ENCODE measurements at regions not wholly inside any gene's neighbourhood (a gene's known extent, or its start where the extent isn't known, plus 50 kb on each side); places are given as distances from the start of the nearest gene placed in this dataset.

DNA sequence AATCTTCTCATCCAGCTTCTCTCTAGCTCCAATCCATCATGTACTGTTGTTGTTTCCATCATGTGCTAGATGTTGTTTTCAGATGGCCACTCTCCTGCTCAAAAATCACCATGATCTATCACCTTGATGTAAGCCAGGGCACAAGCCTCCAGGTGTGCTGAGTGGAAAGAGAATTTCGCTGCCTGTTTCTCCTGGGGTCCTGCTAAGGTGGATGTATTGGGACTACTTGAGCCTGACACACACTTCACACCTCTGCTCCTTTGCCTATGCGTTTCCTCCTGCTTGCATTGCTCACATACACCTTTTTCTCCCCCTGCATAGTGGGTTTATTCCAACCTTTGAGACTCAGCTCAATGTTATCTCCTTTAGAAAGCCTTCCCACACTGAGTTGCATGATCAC, 287.6 kb downstream of the CYRIA start:
- H3K9me3 ChIP-seq (ENCODE audit: insufficient read depth, low read depth, low read length): no peaks in the 10 kb centered on the region
- no peak overlapping the region for H3K4me3 ChIP-seq (ENCODE audit: low read length)
- H3K4me1 ChIP-seq (ENCODE audit: insufficient read depth, low read length): no peaks in the 10 kb centered on the region
- no peak overlapping the region for H3K27ac ChIP-seq (ENCODE audit: low read depth, low read length)
- no peaks in the 10 kb centered on the region for H3K36me3 ChIP-seq (ENCODE audit: insufficient read depth, low read length)
- 87% methylated on average over 2 of the region's 2 CpGs for WGBS
- H3K9ac ChIP-seq (ENCODE audit: low read depth, low read length): no peak overlapping the region
- H3K27me3 ChIP-seq (ENCODE audit: insufficient read depth, low read length): no peaks in the 10 kb centered on the region

DNA sequence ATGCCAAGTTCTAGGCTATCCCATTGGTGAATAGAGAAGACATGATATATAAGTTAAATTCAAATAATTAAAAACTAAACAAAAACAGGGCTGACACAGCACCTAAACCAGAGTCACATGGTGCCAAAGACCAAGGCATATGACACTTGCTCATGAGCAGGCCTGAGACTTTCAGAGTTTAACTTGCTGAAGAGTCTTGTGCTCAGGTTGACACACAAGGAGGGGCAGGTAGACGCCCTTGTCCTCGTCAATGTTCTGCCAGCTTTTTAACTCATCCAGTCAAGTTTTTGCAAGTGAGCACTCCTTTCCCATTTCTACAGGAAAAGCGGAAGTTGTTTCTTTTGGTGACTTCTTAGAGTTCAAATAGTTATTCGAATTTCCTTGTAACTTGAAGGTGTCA, 289.7 kb downstream of the CYRIA start:
- Histone ChIP-seq H3K4me1 (ENCODE audit: insufficient read depth, low read length) (no peaks in the 10 kb centered on the region), H3K36me3 (ENCODE audit: insufficient read depth, low read length) (no peaks in the 10 kb centered on the region), H3K27me3 (ENCODE audit: insufficient read depth, low read length) (no peaks in the 10 kb centered on the region), H3K9ac (ENCODE audit: low read depth, low read length) (no peak overlapping the region), H3K27ac (ENCODE audit: low read depth, low read length) (no peak overlapping the region), H3K4me3 (ENCODE audit: low read length) (no peak overlapping the region), H3K9me3 (ENCODE audit: insufficient read depth, low read depth, low read length) (no peaks in the 10 kb centered on the region)
- WGBS: 93% methylated on average over 3 of the region's 4 CpGs

DNA sequence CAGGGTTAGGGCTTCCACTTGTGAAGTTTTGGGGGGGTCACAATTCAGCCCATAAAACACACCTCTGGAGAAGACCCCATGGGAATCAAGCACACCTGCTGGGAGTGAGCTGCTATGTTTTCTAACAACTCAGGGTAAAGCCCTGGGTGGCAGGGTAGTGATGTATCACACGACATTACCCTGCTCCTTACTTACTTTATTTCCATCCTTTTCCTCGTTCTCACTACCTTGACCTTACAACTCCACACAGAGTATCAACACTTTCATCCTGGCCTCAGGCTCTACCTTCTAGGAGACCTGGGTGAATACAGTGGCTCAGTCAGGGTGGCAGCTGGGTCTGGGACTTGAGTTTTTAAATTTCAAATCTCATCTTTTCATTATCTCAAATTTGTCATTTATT, 290.3 kb downstream of the CYRIA start:
- WGBS: 86% methylated on average over 2 of the region's 2 CpGs

DNA sequence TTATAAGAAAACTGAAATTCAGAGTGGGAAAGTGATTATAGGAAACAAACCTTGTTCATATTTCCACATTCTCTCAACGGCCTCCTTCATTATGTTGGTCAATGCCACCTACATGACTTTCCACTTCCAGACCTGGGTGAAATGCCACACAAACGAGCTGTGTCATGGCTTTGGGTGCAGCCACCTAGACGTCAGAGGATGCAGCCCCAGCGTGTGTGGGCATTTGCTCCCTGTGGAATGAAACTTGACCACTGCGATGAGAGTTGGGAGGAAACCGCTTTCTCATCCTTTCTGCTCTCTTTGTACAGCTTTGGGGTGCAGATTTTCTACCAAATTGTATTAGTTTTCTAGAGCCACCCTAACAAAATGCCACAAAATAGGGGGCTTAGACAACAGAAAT, 291.0 kb downstream of the CYRIA start:
- H3K4me1 ChIP-seq (ENCODE audit: insufficient read depth, low read length): no peaks in the 10 kb centered on the region
- H3K27ac ChIP-seq (ENCODE audit: low read depth, low read length): no peak overlapping the region
- no peaks in the 10 kb centered on the region for H3K27me3 ChIP-seq (ENCODE audit: insufficient read depth, low read length)
- no peaks in the 10 kb centered on the region for H3K9me3 ChIP-seq (ENCODE audit: insufficient read depth, low read depth, low read length)
- no peaks in the 10 kb centered on the region for H3K36me3 ChIP-seq (ENCODE audit: insufficient read depth, low read length)
- WGBS: 94% methylated on average over 6 of the region's 6 CpGs
- no peak overlapping the region for H3K9ac ChIP-seq (ENCODE audit: low read depth, low read length)
- H3K4me3 ChIP-seq (ENCODE audit: low read length): no peak overlapping the region

More for the DNA sequence above, 290.3 kb downstream of the CYRIA start:
- Histone ChIP-seq H3K27ac (ENCODE audit: low read depth, low read length) (no peak overlapping the region), H3K27me3 (ENCODE audit: insufficient read depth, low read length) (no peaks in the 10 kb centered on the region), H3K9me3 (ENCODE audit: insufficient read depth, low read depth, low read length) (no peaks in the 10 kb centered on the region), H3K4me1 (ENCODE audit: insufficient read depth, low read length) (no peaks in the 10 kb centered on the region), H3K4me3 (ENCODE audit: low read length) (no peak overlapping the region), H3K9ac (ENCODE audit: low read depth, low read length) (no peak overlapping the region), H3K36me3 (ENCODE audit: insufficient read depth, low read length) (no peaks in the 10 kb centered on the region)

DNA sequence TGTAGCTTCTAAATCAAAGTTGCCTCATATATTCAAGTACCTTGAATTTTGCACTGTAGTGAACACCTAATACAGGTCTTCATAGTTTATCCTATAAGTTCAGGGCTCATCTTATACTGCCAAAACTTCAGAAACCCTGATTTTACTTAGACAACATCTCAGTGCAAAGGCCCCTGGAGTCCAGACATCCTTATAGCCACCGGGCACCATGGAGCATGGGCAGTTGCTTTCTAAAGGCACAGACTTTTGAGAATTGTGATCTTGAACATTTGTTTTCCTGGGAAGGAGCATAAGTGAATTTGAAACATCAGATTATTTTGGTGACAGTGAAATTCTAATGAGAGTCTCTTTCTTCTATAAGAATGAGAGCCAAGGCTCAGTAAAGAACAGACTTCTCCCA, 292.3 kb downstream of the CYRIA start:
- 94% methylated on average over 1 of the region's 1 CpG for WGBS
- no peaks in the 10 kb centered on the region for H3K4me1 ChIP-seq (ENCODE audit: insufficient read depth, low read length)
- H3K9me3 ChIP-seq (ENCODE audit: insufficient read depth, low read depth, low read length): no peaks in the 10 kb centered on the region
- H3K27ac ChIP-seq (ENCODE audit: low read depth, low read length): no peak overlapping the region
- H3K9ac ChIP-seq (ENCODE audit: low read depth, low read length): no peak overlapping the region
- H3K27me3 ChIP-seq (ENCODE audit: insufficient read depth, low read length): no peaks in the 10 kb centered on the region
- no peak overlapping the region for H3K4me3 ChIP-seq (ENCODE audit: low read length)
- H3K36me3 ChIP-seq (ENCODE audit: insufficient read depth, low read length): no peaks in the 10 kb centered on the region

DNA sequence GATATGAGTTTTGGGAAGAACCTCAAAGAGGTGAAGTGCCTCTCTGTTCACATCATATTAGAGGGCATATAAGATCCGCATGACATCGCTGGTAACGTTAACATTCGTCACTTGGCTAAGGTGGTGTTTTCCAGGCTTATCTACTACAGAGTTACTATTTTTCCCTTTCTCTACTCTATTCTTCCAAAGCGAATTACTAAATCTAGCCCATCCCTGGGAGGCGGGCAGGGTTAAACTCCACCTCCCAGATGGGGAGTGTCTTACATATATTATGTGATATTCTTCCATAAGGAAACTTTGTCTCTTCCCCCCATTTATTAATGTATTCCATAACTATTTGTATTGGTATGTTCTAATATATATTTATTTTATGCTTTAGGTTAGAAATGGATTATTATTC, 293.9 kb downstream of the CYRIA start:
- Histone ChIP-seq H3K9ac (ENCODE audit: low read depth, low read length) (no peak overlapping the region), H3K9me3 (ENCODE audit: insufficient read depth, low read depth, low read length) (no peaks in the 10 kb centered on the region), H3K4me1 (ENCODE audit: insufficient read depth, low read length) (no peaks in the 10 kb centered on the region), H3K4me3 (ENCODE audit: low read length) (no peak overlapping the region), H3K27ac (ENCODE audit: low read depth, low read length) (no peak overlapping the region), H3K27me3 (ENCODE audit: insufficient read depth, low read length) (no peaks in the 10 kb centered on the region), H3K36me3 (ENCODE audit: insufficient read depth, low read length) (no peaks in the 10 kb centered on the region)
- WGBS: 94% methylated on average over 5 of the region's 6 CpGs

DNA sequence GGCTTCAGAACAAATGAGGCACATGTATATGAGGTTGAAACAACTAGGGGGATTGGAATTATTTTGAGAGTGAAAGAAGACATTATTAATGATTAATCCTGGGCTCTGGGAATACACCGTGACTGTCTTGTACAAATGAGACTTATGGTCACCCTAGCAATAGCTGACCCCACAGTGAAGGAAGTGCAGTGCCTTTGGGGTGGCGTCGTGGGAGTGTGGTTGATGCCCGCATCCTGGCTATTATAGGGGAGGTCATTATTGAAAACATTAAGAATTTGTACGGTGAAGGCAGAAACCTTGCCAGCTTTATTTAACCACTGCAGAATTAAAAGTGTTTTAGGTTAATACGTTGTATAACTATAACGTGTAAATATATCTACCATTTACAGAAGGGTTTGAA, 296.7 kb downstream of the CYRIA start:
- Histone ChIP-seq H3K9ac (ENCODE audit: low read depth, low read length) (no peak overlapping the region), H3K27ac (ENCODE audit: low read depth, low read length) (no peak overlapping the region), H3K4me3 (ENCODE audit: low read length) (no peak overlapping the region), H3K36me3 (ENCODE audit: insufficient read depth, low read length) (no peaks in the 10 kb centered on the region), H3K4me1 (ENCODE audit: insufficient read depth, low read length) (no peaks in the 10 kb centered on the region), H3K27me3 (ENCODE audit: insufficient read depth, low read length) (no peaks in the 10 kb centered on the region), H3K9me3 (ENCODE audit: insufficient read depth, low read depth, low read length) (no peaks in the 10 kb centered on the region)
- 92% methylated on average over 5 of the region's 7 CpGs for WGBS

DNA sequence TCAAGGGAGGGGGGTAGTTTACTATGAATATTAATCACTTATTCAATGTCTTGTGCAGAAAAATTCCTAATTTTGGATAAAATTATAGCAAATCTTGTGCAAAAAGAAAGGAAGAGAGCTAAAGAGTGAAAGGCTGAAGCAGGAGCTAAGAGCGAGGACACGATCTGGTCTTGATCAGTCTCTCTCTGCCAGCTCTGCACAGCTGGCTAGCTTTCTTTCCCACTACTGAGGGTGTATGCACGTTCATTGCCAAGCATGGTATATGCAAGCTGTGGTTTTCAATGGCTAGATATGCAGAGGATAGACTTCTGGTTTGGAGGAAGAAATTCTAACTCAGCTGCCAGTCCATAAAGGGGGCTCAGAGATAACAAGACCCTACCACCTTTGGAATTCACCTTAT, 297.3 kb downstream of the CYRIA start:
- 87% methylated on average over 3 of the region's 3 CpGs for WGBS
- Histone ChIP-seq H3K36me3 (ENCODE audit: insufficient read depth, low read length) (no peaks in the 10 kb centered on the region), H3K9ac (ENCODE audit: low read depth, low read length) (no peak overlapping the region), H3K27me3 (ENCODE audit: insufficient read depth, low read length) (no peaks in the 10 kb centered on the region), H3K4me1 (ENCODE audit: insufficient read depth, low read length) (no peaks in the 10 kb centered on the region), H3K4me3 (ENCODE audit: low read length) (no peak overlapping the region), H3K27ac (ENCODE audit: low read depth, low read length) (no peak overlapping the region), H3K9me3 (ENCODE audit: insufficient read depth, low read depth, low read length) (no peaks in the 10 kb centered on the region)

DNA sequence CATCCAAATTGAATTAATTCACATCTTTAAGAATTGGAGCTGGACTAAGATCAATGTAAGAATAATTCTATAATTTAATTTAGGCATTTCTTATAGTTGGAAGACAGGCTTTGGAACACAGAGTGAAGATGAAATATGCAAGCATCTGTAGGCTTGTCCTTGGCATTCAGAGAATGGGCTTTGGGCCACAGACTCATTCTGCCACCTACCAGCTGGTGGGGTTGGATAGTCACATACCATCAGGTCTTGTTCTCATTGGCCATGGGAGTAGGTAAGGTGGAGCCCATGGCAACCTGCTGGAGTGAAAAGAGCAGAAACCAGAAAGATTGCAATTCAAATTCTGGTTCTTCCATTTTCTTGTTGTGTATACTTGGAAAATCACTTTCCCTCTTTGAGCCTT, 300.3 kb downstream of the CYRIA start:
- no peaks in the 10 kb centered on the region for H3K27me3 ChIP-seq (ENCODE audit: insufficient read depth, low read length)
- no peak overlapping the region for H3K9ac ChIP-seq (ENCODE audit: low read depth, low read length)
- H3K9me3 ChIP-seq (ENCODE audit: insufficient read depth, low read depth, low read length): no peaks in the 10 kb centered on the region
- no peaks in the 10 kb centered on the region for H3K36me3 ChIP-seq (ENCODE audit: insufficient read depth, low read length)
- no peak overlapping the region for H3K27ac ChIP-seq (ENCODE audit: low read depth, low read length)
- no peaks in the 10 kb centered on the region for H3K4me1 ChIP-seq (ENCODE audit: insufficient read depth, low read length)
- no peak overlapping the region for H3K4me3 ChIP-seq (ENCODE audit: low read length)

DNA sequence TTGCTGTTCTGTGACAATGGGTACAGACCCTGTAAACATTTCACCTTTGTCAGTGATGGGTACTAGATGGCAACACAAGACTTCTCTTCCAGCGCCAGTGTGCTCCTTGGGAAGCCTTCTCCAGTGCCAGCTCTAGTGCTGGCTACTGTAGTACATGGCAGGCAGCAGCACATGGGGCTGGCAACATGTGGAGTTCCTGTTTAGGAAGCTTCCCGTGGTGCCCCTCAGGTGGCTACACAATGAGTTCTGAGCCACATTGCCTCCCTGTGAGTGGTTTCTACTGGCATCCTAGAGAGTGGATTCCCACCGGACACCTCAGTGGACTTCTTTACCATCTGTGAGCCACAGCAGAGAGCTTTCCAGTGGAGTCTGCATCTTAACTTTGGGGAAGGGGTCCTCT, 302.1 kb downstream of the CYRIA start:
- Histone ChIP-seq H3K36me3 (ENCODE audit: insufficient read depth, low read length) (no peaks in the 10 kb centered on the region), H3K27ac (ENCODE audit: low read depth, low read length) (no peak overlapping the region), H3K4me1 (ENCODE audit: insufficient read depth, low read length) (no peaks in the 10 kb centered on the region), H3K4me3 (ENCODE audit: low read length) (no peak overlapping the region), H3K9ac (ENCODE audit: low read depth, low read length) (no peak overlapping the region), H3K9me3 (ENCODE audit: insufficient read depth, low read depth, low read length) (no peaks in the 10 kb centered on the region), H3K27me3 (ENCODE audit: insufficient read depth, low read length) (no peaks in the 10 kb centered on the region)
- WGBS: 93% methylated on average over 3 of the region's 3 CpGs

DNA sequence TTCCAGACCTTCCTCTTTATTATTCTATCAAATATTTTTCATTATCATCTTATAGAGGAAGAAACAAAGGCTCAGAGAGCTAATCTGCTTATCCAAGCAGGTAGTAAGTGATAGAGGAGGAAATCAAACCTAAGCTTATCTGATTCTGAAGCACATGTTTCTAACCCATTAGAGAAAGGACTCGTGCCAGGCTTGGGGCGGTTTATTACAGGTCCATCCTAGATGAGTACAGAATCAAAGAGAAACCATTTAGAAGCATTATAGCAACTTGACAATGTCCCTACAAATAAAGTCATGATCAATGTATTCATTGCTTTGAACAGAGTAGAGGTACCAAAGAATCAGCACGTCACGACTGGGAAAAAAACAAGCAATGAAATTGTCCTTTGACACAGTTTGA, 303.0 kb downstream of the CYRIA start:
- Histone ChIP-seq H3K4me3 (ENCODE audit: low read length) (no peak overlapping the region), H3K27me3 (ENCODE audit: insufficient read depth, low read length) (no peaks in the 10 kb centered on the region), H3K36me3 (ENCODE audit: insufficient read depth, low read length) (no peaks in the 10 kb centered on the region), H3K27ac (ENCODE audit: low read depth, low read length) (no peak overlapping the region), H3K9ac (ENCODE audit: low read depth, low read length) (no peak overlapping the region), H3K4me1 (ENCODE audit: insufficient read depth, low read length) (no peaks in the 10 kb centered on the region), H3K9me3 (ENCODE audit: insufficient read depth, low read depth, low read length) (0 out of 2 replicates have a peak, but pooled peaks cover 4% of the 10 kb centered on the region)
- 96% methylated on average over 4 of the region's 4 CpGs for WGBS

DNA sequence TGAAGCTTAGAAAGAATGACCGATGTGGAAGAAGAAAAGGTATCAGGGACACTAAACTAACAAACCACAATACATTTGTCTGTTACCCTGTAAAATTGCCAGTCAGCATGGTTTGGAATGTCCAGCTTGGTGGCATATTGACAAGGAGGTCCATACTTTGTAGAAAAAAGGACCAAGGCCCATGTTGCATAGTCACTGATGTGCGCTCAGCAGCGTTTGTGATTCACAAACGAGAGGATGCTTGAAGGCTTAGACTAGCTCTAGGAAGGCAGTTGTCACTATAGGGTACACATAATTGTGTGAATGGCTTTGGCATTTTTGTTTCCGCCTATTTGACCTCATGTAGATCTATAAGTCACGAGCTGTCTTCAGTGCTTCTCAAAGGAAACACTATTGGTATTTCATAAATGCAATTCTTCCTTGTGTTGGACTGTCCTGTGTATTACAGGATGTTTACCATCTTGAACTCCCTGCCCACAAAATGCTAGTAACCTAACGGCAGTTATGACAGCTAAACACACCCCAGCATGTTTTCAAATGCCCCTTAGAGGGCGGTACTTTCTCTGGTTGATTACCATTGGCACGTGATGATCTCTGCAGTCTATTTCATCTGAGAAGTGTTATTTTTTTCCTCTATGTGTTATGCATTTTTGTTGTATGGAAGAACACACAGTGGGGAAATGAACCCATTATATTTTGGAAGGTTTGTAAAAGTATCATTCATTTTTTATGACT, 304.2 kb downstream of the CYRIA start:
- WGBS: 90% methylated on average over 9 of the region's 9 CpGs
- H3K9me3 ChIP-seq (ENCODE audit: insufficient read depth, low read depth, low read length): peaks cover 11% of the 10 kb centered on the region; the same call in 1 of the 2 replicates
- no peaks in the 10 kb centered on the region for H3K4me1 ChIP-seq (ENCODE audit: insufficient read depth, low read length)
- H3K4me3 ChIP-seq (ENCODE audit: low read length): no peak overlapping the region
- no peaks in the 10 kb centered on the region for H3K36me3 ChIP-seq (ENCODE audit: insufficient read depth, low read length)
- H3K27ac ChIP-seq (ENCODE audit: low read depth, low read length): no peak overlapping the region
- no peak overlapping the region for H3K9ac ChIP-seq (ENCODE audit: low read depth, low read length)
- no peaks in the 10 kb centered on the region for H3K27me3 ChIP-seq (ENCODE audit: insufficient read depth, low read length)
